ENCODE measurements at regions not wholly inside any gene's neighbourhood (a gene's known extent, or its start where the extent isn't known, plus 50 kb on each side); places are given as distances from the start of the nearest gene placed in this dataset.

DNA sequence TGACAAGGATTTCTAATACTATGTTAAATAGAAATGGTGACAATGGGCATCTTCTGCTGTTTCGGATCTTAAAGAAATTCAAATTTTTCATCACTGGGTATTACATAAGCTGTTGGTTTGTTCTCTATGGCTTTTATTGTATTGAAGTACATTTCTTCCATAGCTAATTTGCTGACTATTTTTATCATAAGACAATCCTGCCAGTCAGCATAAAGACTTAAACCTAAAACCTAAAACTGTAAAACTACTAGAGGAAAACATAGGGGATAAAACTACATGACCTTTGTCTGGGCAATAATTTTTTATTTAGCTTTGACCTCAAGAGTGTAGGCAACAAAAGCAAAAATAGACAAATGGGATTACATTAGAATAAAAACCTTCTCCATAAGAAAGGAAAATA lies 1017.4 kb downstream of the SI start:
- Histone ChIP-seq H3K9ac (ENCODE audit: insufficient read depth in 1 of 2, low read length in 2 of 2) (no peak overlapping the region), H3K4me3 (no peak overlapping the region), H3K27ac (ENCODE audit: low read depth in 1 of 2, low read length in 1 of 2) (no peak overlapping the region), H3K4me1 (ENCODE audit: control insufficient read depth in 5 of 5, insufficient read depth in 5 of 5, low read length in 5 of 5) (no peaks in the 10 kb centered on the region), H3K27me3 (ENCODE audit: control insufficient read depth in 3 of 3, insufficient read depth in 3 of 3, low read length in 2 of 3) (no peaks in the 10 kb centered on the region), H3K9me3 (ENCODE audit: control insufficient read depth in 4 of 4, insufficient read depth in 3 of 4, low read length in 3 of 4) (peaks cover 0 to 1% (median 0%) of the 10 kb centered on the region in 4 donors), H3K36me3 (ENCODE audit: control insufficient read depth in 4 of 4, insufficient read depth in 4 of 4, low read length in 4 of 4) (no peaks in the 10 kb centered on the region)
- no peak for DNase-seq
- TF ChIP-seq, protein P1, sequence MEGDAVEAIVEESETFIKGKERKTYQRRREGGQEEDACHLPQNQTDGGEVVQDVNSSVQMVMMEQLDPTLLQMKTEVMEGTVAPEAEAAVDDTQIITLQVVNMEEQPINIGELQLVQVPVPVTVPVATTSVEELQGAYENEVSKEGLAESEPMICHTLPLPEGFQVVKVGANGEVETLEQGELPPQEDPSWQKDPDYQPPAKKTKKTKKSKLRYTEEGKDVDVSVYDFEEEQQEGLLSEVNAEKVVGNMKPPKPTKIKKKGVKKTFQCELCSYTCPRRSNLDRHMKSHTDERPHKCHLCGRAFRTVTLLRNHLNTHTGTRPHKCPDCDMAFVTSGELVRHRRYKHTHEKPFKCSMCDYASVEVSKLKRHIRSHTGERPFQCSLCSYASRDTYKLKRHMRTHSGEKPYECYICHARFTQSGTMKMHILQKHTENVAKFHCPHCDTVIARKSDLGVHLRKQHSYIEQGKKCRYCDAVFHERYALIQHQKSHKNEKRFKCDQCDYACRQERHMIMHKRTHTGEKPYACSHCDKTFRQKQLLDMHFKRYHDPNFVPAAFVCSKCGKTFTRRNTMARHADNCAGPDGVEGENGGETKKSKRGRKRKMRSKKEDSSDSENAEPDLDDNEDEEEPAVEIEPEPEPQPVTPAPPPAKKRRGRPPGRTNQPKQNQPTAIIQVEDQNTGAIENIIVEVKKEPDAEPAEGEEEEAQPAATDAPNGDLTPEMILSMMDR (IDR thresholded peaks at IDR 0.05; ENCODE audit: control extremely low read depth, extremely low read depth): no peak
- WGBS, 2 donors: 92 to 95% methylated on average over 1 of the region's 1 CpG
- ATAC-seq (ENCODE audit: insufficient read depth, low FRiP score): no peak

DNA sequence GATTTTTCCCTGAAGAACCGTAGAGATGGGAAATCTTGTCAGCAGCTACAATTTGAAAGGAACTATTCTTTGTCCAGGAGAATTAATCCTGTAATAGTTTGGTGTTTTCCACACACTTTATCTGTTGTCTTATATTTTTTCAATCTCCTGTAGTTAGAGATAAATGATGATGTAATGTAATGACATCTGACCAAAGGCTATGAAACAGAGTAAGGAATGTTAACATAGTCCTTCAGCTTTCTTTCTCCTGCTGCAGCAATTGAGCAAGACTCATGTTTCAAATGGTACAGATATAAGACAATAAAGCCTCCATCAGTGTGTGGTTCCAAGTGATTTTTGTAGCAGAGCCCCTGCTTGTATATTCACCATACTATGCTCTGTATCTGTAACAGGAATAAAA lies 1028.4 kb downstream of the SI start:
- Histone ChIP-seq H3K36me3 (ENCODE audit: control insufficient read depth in 4 of 4, insufficient read depth in 4 of 4, low read length in 4 of 4) (no peaks in the 10 kb centered on the region), H3K4me1 (ENCODE audit: control insufficient read depth in 5 of 5, insufficient read depth in 5 of 5, low read length in 5 of 5) (no peaks in the 10 kb centered on the region), H3K9me3 (ENCODE audit: control insufficient read depth in 4 of 4, insufficient read depth in 3 of 4, low read length in 3 of 4) (peaks cover 0 to 1% (median 0%) of the 10 kb centered on the region in 4 donors), H3K4me3 (no peak overlapping the region), H3K27me3 (ENCODE audit: control insufficient read depth in 3 of 3, insufficient read depth in 3 of 3, low read length in 2 of 3) (no peaks in the 10 kb centered on the region), H3K27ac (ENCODE audit: low read depth in 1 of 2, low read length in 1 of 2) (no peak overlapping the region), H3K9ac (ENCODE audit: insufficient read depth in 1 of 2, low read length in 2 of 2) (no peak overlapping the region)
- ATAC-seq (ENCODE audit: insufficient read depth, low FRiP score) (no peak), DNase-seq (no peak)
- TF ChIP-seq, protein P1 (IDR thresholded peaks at IDR 0.05; ENCODE audit: control extremely low read depth, extremely low read depth): no peak
- 74 to 88% methylated on average over 1 of the region's 1 CpG for WGBS, 2 donors

- peaks cover 0 to 3% (median under 1%) of the 10 kb centered on the region in 4 donors for H3K9me3 ChIP-seq (ENCODE audit: control insufficient read depth in 4 of 4, insufficient read depth in 3 of 4, low read length in 3 of 4)
- TF ChIP-seq, protein P1 (IDR thresholded peaks at IDR 0.05; ENCODE audit: control extremely low read depth, extremely low read depth): no peak
- no peaks in the 10 kb centered on the region for H3K4me1 ChIP-seq (ENCODE audit: control insufficient read depth in 5 of 5, insufficient read depth in 5 of 5, low read length in 5 of 5)
- no peaks in the 10 kb centered on the region for H3K36me3 ChIP-seq (ENCODE audit: control insufficient read depth in 4 of 4, insufficient read depth in 4 of 4, low read length in 4 of 4)
- no peaks in the 10 kb centered on the region for H3K27me3 ChIP-seq (ENCODE audit: control insufficient read depth in 3 of 3, insufficient read depth in 3 of 3, low read length in 2 of 3)
- H3K4me3 ChIP-seq: no peak overlapping the region
- no peak overlapping the region for H3K27ac ChIP-seq (ENCODE audit: low read depth in 1 of 2, low read length in 1 of 2)
- H3K9ac ChIP-seq (ENCODE audit: insufficient read depth in 1 of 2, low read length in 2 of 2): no peak overlapping the region
- DNase-seq (no peak), ATAC-seq (ENCODE audit: insufficient read depth, low FRiP score) (no peak)
- 81 to 91% methylated on average over 4 of the region's 4 CpGs for WGBS, 2 donors
These were observed 1029.8 kb downstream of the SI start for GRCh38 chr3:164048451-164048850.

DNA sequence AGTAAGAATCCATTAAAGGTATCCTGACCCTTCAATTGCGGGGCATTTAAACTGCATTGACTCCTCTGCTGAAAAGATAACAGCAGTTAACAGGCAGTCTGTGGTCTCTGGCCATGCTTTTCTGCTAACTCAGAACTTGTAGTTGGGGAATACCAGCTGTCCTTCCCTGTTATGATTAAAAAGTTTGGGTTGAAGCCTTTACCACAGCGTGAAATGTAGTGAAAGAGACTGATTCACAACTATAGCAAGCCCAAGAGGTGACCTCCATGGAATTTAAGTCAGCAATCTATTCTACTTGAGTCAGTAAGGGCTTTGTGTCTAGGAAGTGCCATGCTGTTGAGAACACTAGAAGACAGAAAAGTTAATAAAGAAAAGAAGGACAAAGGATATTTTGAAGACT lies 1037.3 kb downstream of the SI start:
- ATAC-seq (ENCODE audit: insufficient read depth, low FRiP score): no peak
- 66 to 78% methylated on average over 2 of the region's 2 CpGs for WGBS, 2 donors

More for the DNA sequence above, 1037.3 kb downstream of the SI start:
- Histone ChIP-seq H3K9ac (ENCODE audit: insufficient read depth in 1 of 2, low read length in 2 of 2) (no peak overlapping the region), H3K9me3 (ENCODE audit: control insufficient read depth in 4 of 4, insufficient read depth in 3 of 4, low read length in 3 of 4) (peaks cover 0 to 3% (median 0%) of the 10 kb centered on the region in 4 donors), H3K4me3 (no peak overlapping the region), H3K4me1 (ENCODE audit: control insufficient read depth in 5 of 5, insufficient read depth in 5 of 5, low read length in 5 of 5) (no peaks in the 10 kb centered on the region), H3K36me3 (ENCODE audit: control insufficient read depth in 4 of 4, insufficient read depth in 4 of 4, low read length in 4 of 4) (no peaks in the 10 kb centered on the region), H3K27me3 (ENCODE audit: control insufficient read depth in 3 of 3, insufficient read depth in 3 of 3, low read length in 2 of 3) (no peaks in the 10 kb centered on the region), H3K27ac (ENCODE audit: low read depth in 1 of 2, low read length in 1 of 2) (no peak overlapping the region)
- DNase-seq: no peak
- TF ChIP-seq, protein P1 (IDR thresholded peaks at IDR 0.05; ENCODE audit: control extremely low read depth, extremely low read depth): no peak

All from lung (tissue), 11 donors.